Hepatocyte (in vitro differentiated cells): ENCODE measurements at regions not wholly inside any gene's neighbourhood (a gene's known extent, or its start where the extent isn't known, plus 50 kb on each side); places are given as distances from the start of the nearest gene placed in this dataset.

Source experiments
- DNase-seq: peaks from one replicate; pipeline ENCODE4 v3.0.0-alpha.2; 2016; ENCODE audit warnings: low spot score
- H2AFZ ChIP-seq: fragments of 200-600 bp; sonication (generic); 2 replicates; pipeline ENCODE4 v1.6.0; 2016; ENCODE audit warnings: antibody characterized with exemption, mild to moderate bottlenecking
- H3K27ac ChIP-seq: fragments of 200-600 bp; sonication (generic); 2 replicates; pipeline ENCODE4 v1.5.1; 2016; ENCODE audit warnings: mild to moderate bottlenecking
- H3K27me3 ChIP-seq: fragments of 200-600 bp; sonication (generic); 2 replicates; pipeline ENCODE4 v1.6.1; 2016
- H3K36me3 ChIP-seq: fragments of 200-600 bp; sonication (generic); replicated peaks from 2 replicates; pipeline ENCODE4 v1.5.1; 2016; ENCODE audit warnings: low read depth; ENCODE audit not compliant: insufficient read depth
- H3K4me1 ChIP-seq: fragments of 200-600 bp; sonication (generic); 2 replicates; pipeline ENCODE4 v1.5.1; 2016; ENCODE audit warnings: mild to moderate bottlenecking, moderate library complexity; ENCODE audit not compliant: insufficient read depth
- H3K4me2 ChIP-seq: fragments of 200-600 bp; sonication (generic); 2 replicates; pipeline ENCODE4 v1.6.0; 2016
- H3K4me3 ChIP-seq: fragments of 200-600 bp; sonication (generic); 2 replicates; pipeline ENCODE4 v1.5.1; 2016; ENCODE audit warnings: mild to moderate bottlenecking
- H3K79me2 ChIP-seq: fragments of 200-600 bp; sonication (generic); 2 replicates; pipeline ENCODE4 v1.6.0; 2017; ENCODE audit warnings: mild to moderate bottlenecking
- H3K9me2 ChIP-seq: fragments of 200-600 bp; sonication (generic); replicated peaks from 2 replicates; pipeline ENCODE4 v1.6.0; 2017; ENCODE audit warnings: mild to moderate bottlenecking; ENCODE audit not compliant: insufficient read depth
- H3K9me3 ChIP-seq: fragments of 200-600 bp; sonication (generic); 2 replicates; pipeline ENCODE4 v1.5.1; 2016; ENCODE audit warnings: low read depth, mild to moderate bottlenecking
- H4K20me1 ChIP-seq: fragments of 200-600 bp; sonication (generic); 2 replicates; pipeline ENCODE4 v1.6.0; 2016; ENCODE audit warnings: mild to moderate bottlenecking; ENCODE audit not compliant: insufficient read depth, poor library complexity, severe bottlenecking
- EZH2 ChIP-seq: fragments of 200-600 bp; sonication (generic); IDR thresholded peaks from 2 replicates; pipeline ENCODE4 v1.6.1; 2016; ENCODE audit warnings: antibody characterized with exemption, mild to moderate bottlenecking, borderline replicate concordance
- EZH2phosphoT487 ChIP-seq: fragments of 200-600 bp; sonication (generic); IDR thresholded peaks from one replicate; pipeline ENCODE4 v1.6.1; 2018; ENCODE audit warnings: antibody characterized with exemption, mild to moderate bottlenecking, low read depth, moderate library complexity; ENCODE audit not compliant: unreplicated experiment, severe bottlenecking
- whole genome bisulfite sequencing: methylation state at CpG from one replicate; pipeline ENCODE4 v1.1.6; 2016; ENCODE audit warnings: low lambda C conversion rate; ENCODE audit errors: missing lambda C conversion rate; 5-methylcytosine and 5-hydroxymethylcytosine counted together
- TF ChIP-seq, protein P1 (sequence below): fragments of 200-600 bp; sonication (generic); IDR thresholded peaks from 2 replicates; pipeline ENCODE4 v1.5.1; 2016; ENCODE audit warnings: antibody characterized with exemption, mild to moderate bottlenecking; ENCODE audit not compliant: poor library complexity

DNA sequence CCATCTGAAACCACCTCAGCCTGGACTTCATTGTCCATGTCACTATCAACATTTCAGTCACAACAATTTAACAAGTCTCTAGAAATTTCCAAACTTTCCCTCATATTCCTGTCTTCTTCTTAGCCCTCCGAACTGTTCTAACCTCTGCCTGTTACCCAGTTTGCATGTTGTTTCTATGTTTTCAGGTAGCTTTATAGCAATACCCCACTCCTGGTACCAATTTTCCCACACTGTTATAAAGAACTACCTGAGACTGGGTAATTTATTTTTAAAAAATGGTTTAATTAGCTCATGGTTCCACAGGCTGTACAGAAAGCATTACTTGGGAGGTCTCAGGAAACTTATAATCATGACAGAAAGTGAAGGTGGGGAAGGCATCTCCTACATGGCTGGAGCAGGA, 679.2 kb upstream of the FRG1 start:
- no peaks in the 10 kb centered on the region for H4K20me1 ChIP-seq
- no peak for DNase-seq
- no peaks in the 10 kb centered on the region for H3K79me2 ChIP-seq
- TF ChIP-seq EZH2 (no peak), EZH2phosphoT487 (no peak)
- TF ChIP-seq, protein P1, sequence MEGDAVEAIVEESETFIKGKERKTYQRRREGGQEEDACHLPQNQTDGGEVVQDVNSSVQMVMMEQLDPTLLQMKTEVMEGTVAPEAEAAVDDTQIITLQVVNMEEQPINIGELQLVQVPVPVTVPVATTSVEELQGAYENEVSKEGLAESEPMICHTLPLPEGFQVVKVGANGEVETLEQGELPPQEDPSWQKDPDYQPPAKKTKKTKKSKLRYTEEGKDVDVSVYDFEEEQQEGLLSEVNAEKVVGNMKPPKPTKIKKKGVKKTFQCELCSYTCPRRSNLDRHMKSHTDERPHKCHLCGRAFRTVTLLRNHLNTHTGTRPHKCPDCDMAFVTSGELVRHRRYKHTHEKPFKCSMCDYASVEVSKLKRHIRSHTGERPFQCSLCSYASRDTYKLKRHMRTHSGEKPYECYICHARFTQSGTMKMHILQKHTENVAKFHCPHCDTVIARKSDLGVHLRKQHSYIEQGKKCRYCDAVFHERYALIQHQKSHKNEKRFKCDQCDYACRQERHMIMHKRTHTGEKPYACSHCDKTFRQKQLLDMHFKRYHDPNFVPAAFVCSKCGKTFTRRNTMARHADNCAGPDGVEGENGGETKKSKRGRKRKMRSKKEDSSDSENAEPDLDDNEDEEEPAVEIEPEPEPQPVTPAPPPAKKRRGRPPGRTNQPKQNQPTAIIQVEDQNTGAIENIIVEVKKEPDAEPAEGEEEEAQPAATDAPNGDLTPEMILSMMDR = no peak
- no peaks in the 10 kb centered on the region for H3K27me3 ChIP-seq
- H3K36me3 ChIP-seq = no peaks in the 10 kb centered on the region
- no peak overlapping the region for H3K4me2 ChIP-seq
- H2AFZ ChIP-seq = no peak overlapping the region
- H3K27ac ChIP-seq = no peak overlapping the region
- 70% methylated on average over 1 of the region's 1 CpG for WGBS
- H3K4me1 ChIP-seq = no peaks in the 10 kb centered on the region
- H3K9me3 ChIP-seq = no peaks in the 10 kb centered on the region
- no peaks in the 10 kb centered on the region for H3K9me2 ChIP-seq
- H3K4me3 ChIP-seq = no peak overlapping the region

DNA sequence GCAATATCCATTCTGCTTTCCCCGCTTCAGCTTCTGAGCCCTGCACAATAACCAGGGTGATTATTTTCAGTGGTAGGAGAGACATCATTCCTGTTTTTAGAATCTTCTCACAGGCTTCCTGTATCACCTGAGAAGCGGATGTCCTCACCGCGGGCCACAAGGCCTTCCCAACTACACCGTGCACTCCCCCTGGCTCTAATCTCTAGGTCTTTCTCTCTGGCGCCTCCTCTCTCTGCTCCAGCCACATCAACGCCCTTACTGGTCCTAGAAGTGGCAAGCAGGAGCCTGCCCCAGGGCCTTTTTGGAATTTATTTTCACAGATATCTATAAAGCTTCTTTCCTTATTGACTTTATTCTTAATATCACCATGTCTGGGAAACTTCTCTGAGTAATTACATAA, 675.2 kb upstream of the FRG1 start:
- no peak overlapping the region for H3K27ac ChIP-seq
- no peaks in the 10 kb centered on the region for H3K36me3 ChIP-seq
- no peaks in the 10 kb centered on the region for H3K79me2 ChIP-seq
- TF ChIP-seq, protein P1 = no peak
- no peak for TF ChIP-seq EZH2phosphoT487
- TF ChIP-seq EZH2 = no peak
- no peak overlapping the region for H3K4me2 ChIP-seq
- H4K20me1 ChIP-seq = no peaks in the 10 kb centered on the region
- H3K4me3 ChIP-seq = no peak overlapping the region
- WGBS = 94% methylated on average over 7 of the region's 7 CpGs
- no peak for DNase-seq
- H3K4me1 ChIP-seq = no peaks in the 10 kb centered on the region
- no peaks in the 10 kb centered on the region for H3K9me2 ChIP-seq
- H2AFZ ChIP-seq = no peak overlapping the region
- no peaks in the 10 kb centered on the region for H3K27me3 ChIP-seq
- no peaks in the 10 kb centered on the region for H3K9me3 ChIP-seq

DNA sequence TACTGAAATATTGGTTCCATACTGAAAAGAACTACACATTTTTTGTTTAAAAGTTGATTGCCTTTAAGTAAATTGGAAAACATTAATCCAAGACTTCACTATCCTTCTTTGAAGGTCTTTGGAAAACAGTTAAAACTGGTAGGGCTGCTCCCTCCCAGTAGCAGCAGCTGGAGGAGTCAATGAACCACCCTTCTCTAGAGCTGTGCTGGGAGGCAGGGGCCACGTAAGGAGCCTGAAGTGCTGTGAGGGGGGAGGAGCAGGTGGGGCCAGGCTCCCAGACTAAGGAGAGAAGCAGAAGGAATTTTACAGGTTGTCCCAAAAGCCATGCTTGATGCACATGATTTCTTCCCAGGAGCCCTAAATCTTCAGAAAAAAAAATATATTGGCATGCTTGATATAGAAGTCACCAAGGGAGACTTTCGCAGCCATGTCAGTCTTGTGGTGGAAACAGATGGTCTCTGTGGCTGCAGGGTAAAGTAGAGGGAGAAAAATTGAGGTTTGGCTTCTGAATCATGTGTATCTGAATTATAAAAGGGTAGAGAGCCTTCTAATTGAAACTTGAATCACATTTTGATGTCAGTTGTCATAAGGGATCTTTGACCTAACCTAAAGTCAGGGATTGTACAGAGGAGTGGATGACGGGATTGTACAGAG, 673.2 kb upstream of the FRG1 start:
- H3K4me2 ChIP-seq = no peak overlapping the region
- H3K9me3 ChIP-seq = no peaks in the 10 kb centered on the region
- no peaks in the 10 kb centered on the region for H3K79me2 ChIP-seq
- no peaks in the 10 kb centered on the region for H3K4me1 ChIP-seq
- DNase-seq = no peak
- H3K36me3 ChIP-seq = no peaks in the 10 kb centered on the region
- no peak overlapping the region for H2AFZ ChIP-seq
- H3K4me3 ChIP-seq = no peak overlapping the region
- no peak overlapping the region for H3K27ac ChIP-seq
- 87% methylated on average over 3 of the region's 3 CpGs for WGBS
- no peaks in the 10 kb centered on the region for H3K27me3 ChIP-seq
- no peaks in the 10 kb centered on the region for H3K9me2 ChIP-seq
- TF ChIP-seq EZH2phosphoT487 = no peak
- no peak for TF ChIP-seq EZH2
- TF ChIP-seq, protein P1 = no peak
- no peaks in the 10 kb centered on the region for H4K20me1 ChIP-seq
